PC-3 (cell line): ENCODE measurements at regions not wholly inside any gene's neighbourhood (a gene's known extent, or its start where the extent isn't known, plus 50 kb on each side); places are given as distances from the start of the nearest gene placed in this dataset.

Experiments
- ATAC-seq: fragments of 200-7000 bp; cut with Tn5 transposase; 2 replicates; pipeline ENCODE4 v1.9.1; 2020; ENCODE audit warnings: mild to moderate bottlenecking, moderate library complexity
- BruUV-seq: library from RNA; stranded (reverse); fragments of 400-500 nt; replicated peaks from 2 replicates; lab custom pipeline; 2021; lab: Mats Ljungman, UMichigan
- CTCF ChIA-PET: fragments of 300-600 bp; sonication (Branson Sonifier 250); formaldehyde crosslinking; loops from one replicate; lab custom pipeline; 2022; ENCODE audit warnings: antibody characterized with exemption; lab: Charles Lee
- POLR2A ChIA-PET: fragments of 300-600 bp; sonication (Branson Sonifier 250); formaldehyde crosslinking; loops from one replicate; lab custom pipeline; 2022; ENCODE audit warnings: antibody characterized with exemption; ENCODE audit not compliant: unreplicated experiment; lab: Charles Lee
- DNase-seq: peaks from one replicate; pipeline ENCODE4 v3.0.0-alpha.2; 2015
- H2AFZ ChIP-seq: fragments of 300-600 bp; sonication (generic); 2 replicates; pipeline ENCODE4 v1.6.0; 2016; ENCODE audit warnings: antibody characterized with exemption, low read length
- H3F3A ChIP-seq: fragments of 300-600 bp; sonication (generic); one replicate; pipeline ENCODE4 v1.6.0; 2017; ENCODE audit warnings: antibody characterized with exemption, low read length, control low read depth, mild to moderate bottlenecking; ENCODE audit not compliant: unreplicated experiment
- H3K27ac ChIP-seq: fragments of 300-600 bp; sonication (generic); 2 replicates; pipeline ENCODE4 v1.5.1; 2016; ENCODE audit warnings: mild to moderate bottlenecking, low read length
- H3K27me3 ChIP-seq: fragments of 300-600 bp; sonication (generic); 2 replicates; pipeline ENCODE4 v1.6.1; 2016; ENCODE audit warnings: low read length, mixed read lengths
- H3K36me3 ChIP-seq: fragments of 300-600 bp; sonication (generic); 2 replicates; pipeline ENCODE4 v1.6.1; 2016; ENCODE audit warnings: low read depth, mixed run types, low read length, mixed read lengths
- H3K4me1 ChIP-seq: fragments of 300-600 bp; sonication (generic); 2 replicates; pipeline ENCODE4 v1.5.1; 2016; ENCODE audit warnings: low read length; ENCODE audit not compliant: insufficient read depth
- H3K4me2 ChIP-seq: fragments of 300-600 bp; sonication (generic); 2 replicates; pipeline ENCODE4 v1.6.0; 2016; ENCODE audit warnings: low read length
- H3K4me3 ChIP-seq: fragments of 300-600 bp; sonication (generic); 2 replicates; pipeline ENCODE4 v1.5.1; 2016; ENCODE audit warnings: mild to moderate bottlenecking, low read length, mixed read lengths
- H3K79me2 ChIP-seq: fragments of 300-600 bp; sonication (generic); 2 replicates; pipeline ENCODE4 v1.6.1; 2017; ENCODE audit warnings: low read length, mixed read lengths
- H3K9ac ChIP-seq: fragments of 300-600 bp; sonication (generic); 2 replicates; pipeline ENCODE4 v1.6.0; 2016; ENCODE audit warnings: mild to moderate bottlenecking, low read length
- H3K9me2 ChIP-seq: fragments of 300-600 bp; sonication (generic); replicated peaks from 2 replicates; pipeline ENCODE4 v1.6.1; 2016; ENCODE audit warnings: mixed run types, low read length, mixed read lengths
- H3K9me3 ChIP-seq: fragments of 300-600 bp; sonication (generic); 2 replicates; pipeline ENCODE4 v1.6.1; 2016; ENCODE audit warnings: low read length, mixed read lengths
- H4K20me1 ChIP-seq: fragments of 300-600 bp; sonication (generic); 2 replicates; pipeline ENCODE4 v1.6.1; 2016; ENCODE audit warnings: low read length, mixed read lengths
- CTCF ChIP-seq: fragments of 300-600 bp; sonication (generic); conservative IDR thresholded peaks from 2 replicates; pipeline ENCODE4 v1.5.1; 2017; ENCODE audit warnings: antibody characterized with exemption, low read depth, mild to moderate bottlenecking, low read length
- EZH2 ChIP-seq: fragments of 300-600 bp; sonication (generic); IDR thresholded peaks from one replicate; pipeline ENCODE4 v1.6.1; 2017; ENCODE audit warnings: antibody characterized with exemption, mild to moderate bottlenecking, low read length; ENCODE audit not compliant: unreplicated experiment
- EZH2phosphoT487 ChIP-seq: fragments of 300-600 bp; sonication (generic); IDR thresholded peaks from 2 replicates; pipeline ENCODE4 v1.6.1; 2018; ENCODE audit warnings: mild to moderate bottlenecking, antibody characterized with exemption, low read length, borderline replicate concordance
- intact Hi-C: fragments of 100-400 bp; cut with micrococcal nuclease; formaldehyde crosslinking; loops from 2 replicates; pipeline ENCODE4 v1.9.0; 2023

DNA sequence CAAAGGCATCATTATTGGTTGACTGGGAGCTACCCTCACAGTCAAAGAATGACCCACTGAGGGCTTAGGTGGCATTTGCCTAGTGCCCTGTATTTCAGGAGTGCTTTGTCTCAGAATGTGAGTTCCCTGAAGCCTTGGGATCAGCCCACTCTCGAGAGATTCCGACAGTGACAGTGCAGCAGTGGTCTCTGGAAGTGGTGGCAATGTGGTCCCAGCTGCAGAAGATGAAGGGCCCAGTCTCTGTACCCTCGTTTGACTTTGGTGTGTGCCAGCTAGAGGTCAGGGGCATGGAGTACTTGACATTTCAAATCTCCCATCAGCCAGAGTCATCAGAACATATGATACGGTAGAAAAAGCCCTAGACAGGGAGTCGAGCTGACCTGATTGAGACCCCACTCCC lies 153.7 kb downstream of the EFNB1 start:
- Histone ChIP-seq H3K27me3 (no peaks in the 10 kb centered on the region), H3K9me2 (no peaks in the 10 kb centered on the region), H3K9ac (no peak overlapping the region), H3F3A (no peaks in the 10 kb centered on the region), H3K36me3 (no peaks in the 10 kb centered on the region), H3K4me1 (no peaks in the 10 kb centered on the region), H3K27ac (no peak overlapping the region), H2AFZ (no peak overlapping the region), H4K20me1 (no peaks in the 10 kb centered on the region), H3K9me3 (no peaks in the 10 kb centered on the region), H3K4me2 (no peak overlapping the region), H3K4me3 (no peak overlapping the region), H3K79me2 (no peaks in the 10 kb centered on the region)
- intact Hi-C loops = no loop called here
- no peak for TF ChIP-seq EZH2phosphoT487
- no peak for TF ChIP-seq CTCF
- TF ChIP-seq EZH2 = no peak
- BruUV-seq = no TSS peak
- ATAC-seq (no peak), DNase-seq (no peak)
- POLR2A ChIA-PET = no interaction called here
- CTCF ChIA-PET = no interaction called here

- no peak overlapping the region for H3K4me2 ChIP-seq
- H3K79me2 ChIP-seq = no peaks in the 10 kb centered on the region
- no peaks in the 10 kb centered on the region for H3K27me3 ChIP-seq
- TF ChIP-seq EZH2 = no peak
- TF ChIP-seq EZH2phosphoT487 = no peak
- TF ChIP-seq CTCF = no peak
- no peak overlapping the region for H2AFZ ChIP-seq
- H3K9me2 ChIP-seq = no peaks in the 10 kb centered on the region
- no TSS peak for BruUV-seq
- H3K9me3 ChIP-seq = no peaks in the 10 kb centered on the region
- ATAC-seq (no peak), DNase-seq (no peak)
- ChIA-PET POLR2A (no interaction called here), CTCF (interaction anchor here (0.5 kb wide), 1 partner anchor 12 kb away, joined by 5 read pairs; no protein-coding TSS in a partner anchor)
- no peak overlapping the region for H3K27ac ChIP-seq
- no peak overlapping the region for H3K4me3 ChIP-seq
- H3K36me3 ChIP-seq = no peaks in the 10 kb centered on the region
- H3K4me1 ChIP-seq = no peaks in the 10 kb centered on the region
- no peak overlapping the region for H3K9ac ChIP-seq
- intact Hi-C loops = no loop called here
- no peaks in the 10 kb centered on the region for H4K20me1 ChIP-seq
- no peaks in the 10 kb centered on the region for H3F3A ChIP-seq
Measured at GRCh38 chrX:68980906-68981616, 152.2 kb downstream of the EFNB1 start.

- Histone ChIP-seq H3K4me1 (no peaks in the 10 kb centered on the region), H3K9me3 (no peaks in the 10 kb centered on the region), H4K20me1 (no peaks in the 10 kb centered on the region), H3K36me3 (no peaks in the 10 kb centered on the region), H3K4me3 (no peak overlapping the region), H3K27ac (no peak overlapping the region), H3K9ac (no peak overlapping the region), H3K4me2 (no peak overlapping the region), H2AFZ (no peak overlapping the region), H3K27me3 (no peaks in the 10 kb centered on the region), H3F3A (no peaks in the 10 kb centered on the region), H3K9me2 (no peaks in the 10 kb centered on the region), H3K79me2 (no peaks in the 10 kb centered on the region)
- no peak for TF ChIP-seq CTCF
- TF ChIP-seq EZH2phosphoT487 = no peak
- POLR2A ChIA-PET = interaction anchor here (0.7 kb wide), 1 partner anchor 47 kb away, joined by 7 read pairs; no protein-coding TSS in a partner anchor
- no TSS peak for BruUV-seq
- ATAC-seq (no peak), DNase-seq (no peak)
- intact Hi-C loops = no loop called here
- CTCF ChIA-PET = no interaction called here
Measured at GRCh38 chrX:68978655-68979054, 149.8 kb downstream of the EFNB1 start.
